ENCODE measurements at regions not wholly inside any gene's neighbourhood (a gene's known extent, or its start where the extent isn't known, plus 50 kb on each side); places are given as distances from the start of the nearest gene placed in this dataset.

DNA sequence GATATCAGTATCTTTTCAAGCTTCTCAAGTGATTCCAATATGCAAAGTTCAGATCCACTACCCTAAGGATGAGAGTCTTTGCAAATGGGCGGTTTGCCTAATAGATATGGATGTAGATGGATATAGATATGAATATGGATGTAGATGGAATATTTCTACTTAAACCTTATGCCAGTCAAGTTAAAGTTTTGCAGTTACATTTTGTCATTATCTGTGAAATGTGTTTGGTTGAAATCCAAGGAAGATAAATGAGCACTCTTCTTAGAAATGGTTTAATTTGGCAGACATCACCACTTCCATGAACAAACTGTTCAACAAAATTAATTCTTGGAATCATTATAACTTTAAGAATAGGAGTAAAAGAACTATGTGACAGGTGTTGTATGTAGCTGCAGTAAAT, 1066.6 kb downstream of the PCDH18 start:
- Histone ChIP-seq H3K9me2 (replicated peaks; ENCODE audit: insufficient read depth, low read length) (no peaks in the 10 kb centered on the region), H2AFZ (ENCODE audit: low read depth, low read length, severe bottlenecking) (no peak overlapping the region), H3K4me2 (ENCODE audit: low read depth, low read length, poor library complexity, severe bottlenecking) (no peak overlapping the region), H3K9ac (ENCODE audit: low read length) (no peak overlapping the region), H3K4me3 (ENCODE audit: insufficient read depth, low read length, poor library complexity, severe bottlenecking) (no peak overlapping the region), H3F3A (ENCODE audit: insufficient read depth) (no peaks in the 10 kb centered on the region), H3K79me2 (ENCODE audit: insufficient read depth, low read length) (no peaks in the 10 kb centered on the region), H3K27me3 (ENCODE audit: low read length) (no peaks in the 10 kb centered on the region), H4K20me1 (ENCODE audit: low read depth, low read length) (no peaks in the 10 kb centered on the region), H3K9me3 (ENCODE audit: insufficient read depth, low read length) (no peaks in the 10 kb centered on the region), H3K36me3 (ENCODE audit: low read length) (no peaks in the 10 kb centered on the region), H3K27ac (ENCODE audit: low read depth, low read length) (no peak overlapping the region)
- TF ChIP-seq EZH2phosphoT487 (conservative IDR thresholded peaks at IDR 0.05; ENCODE audit: low read length), result no peak
- TF ChIP-seq, protein P1, sequence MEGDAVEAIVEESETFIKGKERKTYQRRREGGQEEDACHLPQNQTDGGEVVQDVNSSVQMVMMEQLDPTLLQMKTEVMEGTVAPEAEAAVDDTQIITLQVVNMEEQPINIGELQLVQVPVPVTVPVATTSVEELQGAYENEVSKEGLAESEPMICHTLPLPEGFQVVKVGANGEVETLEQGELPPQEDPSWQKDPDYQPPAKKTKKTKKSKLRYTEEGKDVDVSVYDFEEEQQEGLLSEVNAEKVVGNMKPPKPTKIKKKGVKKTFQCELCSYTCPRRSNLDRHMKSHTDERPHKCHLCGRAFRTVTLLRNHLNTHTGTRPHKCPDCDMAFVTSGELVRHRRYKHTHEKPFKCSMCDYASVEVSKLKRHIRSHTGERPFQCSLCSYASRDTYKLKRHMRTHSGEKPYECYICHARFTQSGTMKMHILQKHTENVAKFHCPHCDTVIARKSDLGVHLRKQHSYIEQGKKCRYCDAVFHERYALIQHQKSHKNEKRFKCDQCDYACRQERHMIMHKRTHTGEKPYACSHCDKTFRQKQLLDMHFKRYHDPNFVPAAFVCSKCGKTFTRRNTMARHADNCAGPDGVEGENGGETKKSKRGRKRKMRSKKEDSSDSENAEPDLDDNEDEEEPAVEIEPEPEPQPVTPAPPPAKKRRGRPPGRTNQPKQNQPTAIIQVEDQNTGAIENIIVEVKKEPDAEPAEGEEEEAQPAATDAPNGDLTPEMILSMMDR (IDR thresholded peaks at IDR 0.05; ENCODE audit: insufficient read depth, low read length, poor library complexity, severe bottlenecking), result no peak

DNA sequence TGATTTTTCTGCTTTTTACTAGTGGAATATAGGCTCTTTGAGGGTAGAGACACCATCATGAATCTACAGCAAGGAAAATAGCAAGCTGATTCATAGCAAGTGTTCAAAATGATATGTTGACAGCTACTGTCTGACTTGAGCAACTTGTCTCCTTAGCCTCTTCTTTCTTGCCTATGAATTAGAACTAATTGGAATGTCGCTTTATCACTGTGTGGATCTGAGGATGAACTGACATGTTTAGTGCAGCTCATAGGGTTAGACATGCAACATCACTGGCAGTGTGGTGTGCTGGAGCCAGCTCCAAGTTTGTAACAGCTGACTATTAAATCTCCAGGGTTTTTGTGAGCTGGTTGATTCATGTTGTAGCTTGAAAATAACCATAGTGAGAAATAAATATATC, 1068.4 kb downstream of the PCDH18 start:
- Histone ChIP-seq H4K20me1 (ENCODE audit: low read depth, low read length) (no peaks in the 10 kb centered on the region), H2AFZ (ENCODE audit: low read depth, low read length, severe bottlenecking) (no peak overlapping the region), H3K9me3 (ENCODE audit: insufficient read depth, low read length) (no peaks in the 10 kb centered on the region), H3K27me3 (ENCODE audit: low read length) (no peaks in the 10 kb centered on the region), H3K79me2 (ENCODE audit: insufficient read depth, low read length) (no peaks in the 10 kb centered on the region), H3K9me2 (replicated peaks; ENCODE audit: insufficient read depth, low read length) (no peaks in the 10 kb centered on the region), H3K9ac (ENCODE audit: low read length) (no peak overlapping the region), H3K4me3 (ENCODE audit: insufficient read depth, low read length, poor library complexity, severe bottlenecking) (no peak overlapping the region), H3K27ac (ENCODE audit: low read depth, low read length) (no peak overlapping the region), H3K4me2 (ENCODE audit: low read depth, low read length, poor library complexity, severe bottlenecking) (no peak overlapping the region), H3F3A (ENCODE audit: insufficient read depth) (no peaks in the 10 kb centered on the region), H3K36me3 (ENCODE audit: low read length) (no peaks in the 10 kb centered on the region)
- TF ChIP-seq, protein P1 (IDR thresholded peaks at IDR 0.05; ENCODE audit: insufficient read depth, low read length, poor library complexity, severe bottlenecking), result no peak
- no peak for TF ChIP-seq EZH2phosphoT487 (conservative IDR thresholded peaks at IDR 0.05; ENCODE audit: low read length)

DNA sequence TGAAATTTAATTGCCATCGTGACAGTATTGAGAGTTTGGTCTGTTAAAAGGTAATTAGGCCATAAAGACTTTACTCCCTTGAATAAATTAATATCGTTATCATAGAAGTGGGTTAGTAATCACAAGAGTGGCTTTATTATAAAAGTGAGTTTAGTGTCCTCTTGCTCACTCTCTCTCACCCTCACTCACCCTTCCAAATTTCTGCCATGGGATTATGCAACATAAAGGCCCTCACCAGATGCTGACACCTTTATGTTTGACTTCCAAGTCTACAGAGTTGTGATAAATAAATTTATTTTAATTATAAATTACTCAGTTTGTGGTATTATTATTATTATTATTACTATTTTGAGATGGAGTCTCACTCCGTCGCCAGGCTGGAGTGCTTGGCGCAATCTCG, 1070.8 kb downstream of the PCDH18 start:
- no peak overlapping the region for H3K27ac ChIP-seq (ENCODE audit: low read depth, low read length)
- no peak for TF ChIP-seq EZH2phosphoT487 (conservative IDR thresholded peaks at IDR 0.05; ENCODE audit: low read length)
- TF ChIP-seq, protein P1 (IDR thresholded peaks at IDR 0.05; ENCODE audit: insufficient read depth, low read length, poor library complexity, severe bottlenecking), result no peak
- no peaks in the 10 kb centered on the region for H3K9me3 ChIP-seq (ENCODE audit: insufficient read depth, low read length)
- H3K27me3 ChIP-seq (ENCODE audit: low read length), result no peaks in the 10 kb centered on the region
- H3K9me2 ChIP-seq (replicated peaks; ENCODE audit: insufficient read depth, low read length), result no peaks in the 10 kb centered on the region
- no peak overlapping the region for H3K4me3 ChIP-seq (ENCODE audit: insufficient read depth, low read length, poor library complexity, severe bottlenecking)
- no peaks in the 10 kb centered on the region for H3K79me2 ChIP-seq (ENCODE audit: insufficient read depth, low read length)
- no peaks in the 10 kb centered on the region for H3K36me3 ChIP-seq (ENCODE audit: low read length)
- no peak overlapping the region for H2AFZ ChIP-seq (ENCODE audit: low read depth, low read length, severe bottlenecking)
- H3K9ac ChIP-seq (ENCODE audit: low read length), result no peak overlapping the region
- H4K20me1 ChIP-seq (ENCODE audit: low read depth, low read length), result no peaks in the 10 kb centered on the region
- no peak overlapping the region for H3K4me2 ChIP-seq (ENCODE audit: low read depth, low read length, poor library complexity, severe bottlenecking)
- H3F3A ChIP-seq (ENCODE audit: insufficient read depth), result no peaks in the 10 kb centered on the region

Measured in SU-DHL-6 (cell line).